GM23248 (cell line): ENCODE measurements at regions not wholly inside any gene's neighbourhood (a gene's known extent, or its start where the extent isn't known, plus 50 kb on each side); places are given as distances from the start of the nearest gene placed in this dataset.

ENCODE experiments used
- EZH2 ChIP-seq: fragments of 200-600 bp; sonication (generic); IDR thresholded peaks from 2 replicates; pipeline ENCODE4 v1.6.1; 2018; ENCODE audit warnings: antibody characterized with exemption, mild to moderate bottlenecking; ENCODE audit not compliant: insufficient read depth, poor library complexity, severe bottlenecking
- EZH2phosphoT487 ChIP-seq: fragments of 200-600 bp; sonication (generic); IDR thresholded peaks from 2 replicates; pipeline ENCODE4 v1.6.1; 2018; ENCODE audit warnings: antibody characterized with exemption, moderate library complexity, mild to moderate bottlenecking, low read depth; ENCODE audit not compliant: insufficient read depth

DNA sequence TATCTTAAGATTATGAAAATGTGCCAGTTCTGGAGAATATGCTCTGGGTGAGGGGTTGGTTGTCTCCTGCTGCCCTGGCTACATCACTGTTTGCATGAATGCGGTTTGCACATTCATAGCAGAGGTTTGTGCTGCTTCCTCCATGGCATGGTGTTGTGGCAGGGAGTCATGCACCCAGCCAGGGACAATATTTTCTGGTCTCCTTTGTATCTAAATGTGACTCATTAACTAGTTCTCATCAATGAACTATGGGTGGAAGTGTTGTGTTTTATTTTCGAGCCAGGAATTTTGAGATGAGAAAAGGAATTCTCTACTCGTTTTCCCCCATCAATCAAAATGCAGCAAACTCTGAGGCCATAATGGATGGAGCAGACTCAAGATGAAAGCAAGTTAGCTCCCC lies 527.3 kb downstream of the SNAPC1 start:
- TF ChIP-seq EZH2 (no peak), EZH2phosphoT487 (no peak)
